HL-60 (cell line): ENCODE measurements at regions not wholly inside any gene's neighbourhood (a gene's known extent, or its start where the extent isn't known, plus 50 kb on each side); places are given as distances from the start of the nearest gene placed in this dataset.

Experiments used
- DNase-seq, 2 experiments: peaks; one replicate each; pipeline ENCODE4 v3.0.0-alpha.2; 2010 to 2020; ENCODE audit warnings: low read depth in 1 of 2, low spot score in 1 of 2
- H3K27ac ChIP-seq: fragments of 250-450 bp; sonication (Bioruptor Pico); replicated peaks from 2 replicates; pipeline ENCODE4 v1.5.1; 2020; ENCODE audit warnings: mild to moderate bottlenecking, moderate library complexity
- H3K27me3 ChIP-seq: fragments of 250-450 bp; sonication (Bioruptor Pico); 2 replicates; pipeline ENCODE4 v1.5.1; 2021; ENCODE audit warnings: mild to moderate bottlenecking, moderate library complexity; ENCODE audit not compliant: insufficient read depth, poor library complexity, severe bottlenecking
- H3K4me3 ChIP-seq: replicated peaks from 2 replicates; pipeline ENCODE4 v1.5.1; 2011; ENCODE audit warnings: mild to moderate bottlenecking, control low read depth, low read length; ENCODE audit not compliant: insufficient read depth
- CTCF ChIP-seq: IDR thresholded peaks from one replicate; pipeline ENCODE4 v1.5.1; 2011; ENCODE audit warnings: low read length, control low read depth, inconsistent platforms; ENCODE audit not compliant: insufficient read depth
- GABPA ChIP-seq: IDR thresholded peaks from 2 replicates; pipeline ENCODE4 v1.6.1; 2012; ENCODE audit warnings: low read depth
- POLR2AphosphoS5 ChIP-seq: IDR thresholded peaks from 2 replicates; pipeline ENCODE4 v1.6.1; 2012; ENCODE audit warnings: low read depth
- SPI1 ChIP-seq: IDR thresholded peaks from 2 replicates; pipeline ENCODE4 v1.6.1; 2012; ENCODE audit warnings: low read depth, mild to moderate bottlenecking, borderline replicate concordance
- TF ChIP-seq, protein P1 (sequence below): IDR thresholded peaks from 2 replicates; pipeline ENCODE4 v1.6.1; 2012; ENCODE audit warnings: low read depth; ENCODE audit not compliant: insufficient replicate concordance

DNA sequence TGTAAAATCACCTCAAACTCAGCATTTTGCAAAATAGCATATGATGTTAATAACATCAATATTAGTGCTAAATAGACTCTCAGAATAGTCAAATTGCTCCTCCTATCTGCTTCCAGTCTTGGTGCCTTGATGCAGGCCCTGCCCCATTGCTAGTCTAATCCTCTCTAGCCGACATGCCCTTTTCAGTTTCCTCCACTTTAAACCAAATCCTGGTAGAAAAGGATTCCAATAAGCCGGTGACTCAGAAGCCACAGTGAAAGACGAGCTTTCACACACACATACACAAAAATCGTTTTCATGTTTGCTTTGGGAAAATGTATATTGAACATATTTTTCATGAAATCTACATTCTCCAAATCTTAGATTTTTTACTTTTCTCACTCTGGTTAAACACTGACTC lies 203.1 kb downstream of the LMBRD1 start:
- no peak overlapping the region for H3K4me3 ChIP-seq
- TF ChIP-seq, protein P1, sequence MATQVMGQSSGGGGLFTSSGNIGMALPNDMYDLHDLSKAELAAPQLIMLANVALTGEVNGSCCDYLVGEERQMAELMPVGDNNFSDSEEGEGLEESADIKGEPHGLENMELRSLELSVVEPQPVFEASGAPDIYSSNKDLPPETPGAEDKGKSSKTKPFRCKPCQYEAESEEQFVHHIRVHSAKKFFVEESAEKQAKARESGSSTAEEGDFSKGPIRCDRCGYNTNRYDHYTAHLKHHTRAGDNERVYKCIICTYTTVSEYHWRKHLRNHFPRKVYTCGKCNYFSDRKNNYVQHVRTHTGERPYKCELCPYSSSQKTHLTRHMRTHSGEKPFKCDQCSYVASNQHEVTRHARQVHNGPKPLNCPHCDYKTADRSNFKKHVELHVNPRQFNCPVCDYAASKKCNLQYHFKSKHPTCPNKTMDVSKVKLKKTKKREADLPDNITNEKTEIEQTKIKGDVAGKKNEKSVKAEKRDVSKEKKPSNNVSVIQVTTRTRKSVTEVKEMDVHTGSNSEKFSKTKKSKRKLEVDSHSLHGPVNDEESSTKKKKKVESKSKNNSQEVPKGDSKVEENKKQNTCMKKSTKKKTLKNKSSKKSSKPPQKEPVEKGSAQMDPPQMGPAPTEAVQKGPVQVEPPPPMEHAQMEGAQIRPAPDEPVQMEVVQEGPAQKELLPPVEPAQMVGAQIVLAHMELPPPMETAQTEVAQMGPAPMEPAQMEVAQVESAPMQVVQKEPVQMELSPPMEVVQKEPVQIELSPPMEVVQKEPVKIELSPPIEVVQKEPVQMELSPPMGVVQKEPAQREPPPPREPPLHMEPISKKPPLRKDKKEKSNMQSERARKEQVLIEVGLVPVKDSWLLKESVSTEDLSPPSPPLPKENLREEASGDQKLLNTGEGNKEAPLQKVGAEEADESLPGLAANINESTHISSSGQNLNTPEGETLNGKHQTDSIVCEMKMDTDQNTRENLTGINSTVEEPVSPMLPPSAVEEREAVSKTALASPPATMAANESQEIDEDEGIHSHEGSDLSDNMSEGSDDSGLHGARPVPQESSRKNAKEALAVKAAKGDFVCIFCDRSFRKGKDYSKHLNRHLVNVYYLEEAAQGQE = no peak
- TF ChIP-seq CTCF = no peak
- TF ChIP-seq SPI1 = no peak
- no peak for TF ChIP-seq POLR2AphosphoS5
- TF ChIP-seq GABPA = no peak
- DNase-seq = no peak
- H3K27me3 ChIP-seq = no peaks in the 10 kb centered on the region
- no peak overlapping the region for H3K27ac ChIP-seq

- H3K27me3 ChIP-seq = no peaks in the 10 kb centered on the region
- H3K4me3 ChIP-seq = no peak overlapping the region
- no peak for DNase-seq
- TF ChIP-seq POLR2AphosphoS5 = no peak
- no peak for TF ChIP-seq SPI1
- TF ChIP-seq GABPA = no peak
- TF ChIP-seq, protein P1 = no peak
- no peak for TF ChIP-seq CTCF
- H3K27ac ChIP-seq = no peak overlapping the region
Observed at GRCh38 chr6:69589626-69590025, 207.2 kb downstream of the LMBRD1 start.

GRCh38 chr6:69584913-69585729 lies 211.7 kb downstream of the LMBRD1 start:
- no peak for TF ChIP-seq GABPA
- peak; percentile 72 for TF ChIP-seq SPI1
- TF ChIP-seq POLR2AphosphoS5 = no peak
- Histone ChIP-seq H3K27ac (no peak overlapping the region), H3K27me3 (no peaks in the 10 kb centered on the region), H3K4me3 (no peak overlapping the region)
- DNase-seq = peak in 1 of 2 experiments; percentile 10

DNA sequence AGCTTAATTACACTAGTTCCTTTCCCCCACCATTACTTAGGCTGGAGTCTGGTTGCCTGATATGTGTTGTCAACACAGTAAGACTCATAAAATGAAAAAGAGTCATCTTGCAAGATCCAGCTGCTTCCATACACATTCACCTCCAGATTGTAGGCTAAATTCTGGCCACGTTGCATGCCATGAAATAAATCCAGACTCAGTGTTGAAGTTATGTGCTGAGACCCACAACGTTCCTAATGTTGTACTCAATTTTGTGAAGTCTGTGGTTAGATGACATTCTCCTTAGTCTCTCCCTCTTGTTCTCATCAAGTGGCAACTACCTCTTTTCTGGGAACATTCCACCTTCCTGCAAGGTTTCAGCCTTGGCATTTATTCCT lies 212.3 kb downstream of the LMBRD1 start:
- Histone ChIP-seq H3K27ac (no peak overlapping the region), H3K27me3 (no peaks in the 10 kb centered on the region), H3K4me3 (no peak overlapping the region)
- no peak for DNase-seq
- TF ChIP-seq POLR2AphosphoS5 (no peak), CTCF (no peak), GABPA (no peak), SPI1 (no peak)
- TF ChIP-seq, protein P1 = no peak
